ENCODE measurements at regions not wholly inside any gene's neighbourhood (a gene's known extent, or its start where the extent isn't known, plus 50 kb on each side); places are given as distances from the start of the nearest gene placed in this dataset.

DNA sequence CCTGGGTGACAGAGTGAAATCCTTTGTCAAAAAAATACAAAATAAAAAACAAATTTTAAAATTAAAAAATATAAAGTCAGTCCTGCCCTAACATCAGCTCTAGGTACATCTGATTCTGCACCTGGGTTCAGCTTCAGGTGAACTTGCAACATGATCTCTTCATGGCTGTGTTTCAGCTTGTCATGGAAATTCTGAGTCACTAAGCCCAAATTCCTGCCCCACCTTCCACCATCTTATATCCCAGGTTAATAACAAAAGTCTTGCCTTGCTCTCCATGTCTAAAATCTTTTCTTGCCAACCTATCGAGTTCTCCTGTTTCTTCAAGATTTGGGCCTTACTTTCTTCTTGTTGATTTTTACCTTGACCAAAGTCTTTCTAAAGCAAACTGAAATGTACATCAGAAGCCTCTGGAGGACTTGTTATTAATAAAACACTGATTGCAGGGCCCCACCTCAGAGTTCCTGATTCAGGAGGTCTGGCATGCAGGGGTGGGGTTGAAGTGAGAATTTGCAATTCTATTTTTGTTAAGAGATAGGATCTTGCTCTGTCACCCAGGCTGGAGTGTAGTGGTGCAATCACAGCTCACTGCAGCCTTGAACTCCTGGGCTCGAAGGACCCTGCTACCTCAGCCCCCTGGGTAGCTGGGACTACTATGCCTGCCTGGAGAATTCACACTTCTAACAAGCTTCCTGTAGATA, 125.8 kb upstream of the VCX3A start:
- no peak for TF ChIP-seq MYC (IDR thresholded peaks at IDR 0.05; ENCODE audit: low read depth, low read length)
- no peak for TF ChIP-seq POLR2A (IDR thresholded peaks at IDR 0.05; ENCODE audit: extremely low read depth, insufficient read length)
- TF ChIP-seq, protein P1, sequence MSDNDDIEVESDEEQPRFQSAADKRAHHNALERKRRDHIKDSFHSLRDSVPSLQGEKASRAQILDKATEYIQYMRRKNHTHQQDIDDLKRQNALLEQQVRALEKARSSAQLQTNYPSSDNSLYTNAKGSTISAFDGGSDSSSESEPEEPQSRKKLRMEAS (IDR thresholded peaks at IDR 0.05; ENCODE audit: low read depth, low read length), result no peak
- TF ChIP-seq, protein P2, sequence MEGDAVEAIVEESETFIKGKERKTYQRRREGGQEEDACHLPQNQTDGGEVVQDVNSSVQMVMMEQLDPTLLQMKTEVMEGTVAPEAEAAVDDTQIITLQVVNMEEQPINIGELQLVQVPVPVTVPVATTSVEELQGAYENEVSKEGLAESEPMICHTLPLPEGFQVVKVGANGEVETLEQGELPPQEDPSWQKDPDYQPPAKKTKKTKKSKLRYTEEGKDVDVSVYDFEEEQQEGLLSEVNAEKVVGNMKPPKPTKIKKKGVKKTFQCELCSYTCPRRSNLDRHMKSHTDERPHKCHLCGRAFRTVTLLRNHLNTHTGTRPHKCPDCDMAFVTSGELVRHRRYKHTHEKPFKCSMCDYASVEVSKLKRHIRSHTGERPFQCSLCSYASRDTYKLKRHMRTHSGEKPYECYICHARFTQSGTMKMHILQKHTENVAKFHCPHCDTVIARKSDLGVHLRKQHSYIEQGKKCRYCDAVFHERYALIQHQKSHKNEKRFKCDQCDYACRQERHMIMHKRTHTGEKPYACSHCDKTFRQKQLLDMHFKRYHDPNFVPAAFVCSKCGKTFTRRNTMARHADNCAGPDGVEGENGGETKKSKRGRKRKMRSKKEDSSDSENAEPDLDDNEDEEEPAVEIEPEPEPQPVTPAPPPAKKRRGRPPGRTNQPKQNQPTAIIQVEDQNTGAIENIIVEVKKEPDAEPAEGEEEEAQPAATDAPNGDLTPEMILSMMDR (IDR thresholded peaks at IDR 0.05; ENCODE audit: low read depth, low read length), result no peak
- no peak overlapping the region for H3K4me3 ChIP-seq (ENCODE audit: low read depth, low read length)
- no peak for DNase-seq (ENCODE audit: low read depth)

- H3K4me3 ChIP-seq (ENCODE audit: low read depth, low read length), result no peak overlapping the region
- no peak for DNase-seq (ENCODE audit: low read depth)
- TF ChIP-seq POLR2A (IDR thresholded peaks at IDR 0.05; ENCODE audit: extremely low read depth, insufficient read length) (no peak), MYC (IDR thresholded peaks at IDR 0.05; ENCODE audit: low read depth, low read length) (no peak)
- TF ChIP-seq, protein P1 (IDR thresholded peaks at IDR 0.05; ENCODE audit: low read depth, low read length), result no peak
- TF ChIP-seq, protein P2 (IDR thresholded peaks at IDR 0.05; ENCODE audit: low read depth, low read length), result no peak
Observed at GRCh38 chrX:6645216-6645615, 110.3 kb upstream of the VCX3A start.

- TF ChIP-seq, protein P2 (IDR thresholded peaks at IDR 0.05; ENCODE audit: low read depth, low read length), result peak; percentile 28
- no peak for TF ChIP-seq POLR2A (IDR thresholded peaks at IDR 0.05; ENCODE audit: extremely low read depth, insufficient read length)
- DNase-seq (ENCODE audit: low read depth), result peak; percentile 28
- no peak overlapping the region for H3K4me3 ChIP-seq (ENCODE audit: low read depth, low read length)
Observed at GRCh38 chrX:6644411-6644810, 109.5 kb upstream of the VCX3A start.

DNA sequence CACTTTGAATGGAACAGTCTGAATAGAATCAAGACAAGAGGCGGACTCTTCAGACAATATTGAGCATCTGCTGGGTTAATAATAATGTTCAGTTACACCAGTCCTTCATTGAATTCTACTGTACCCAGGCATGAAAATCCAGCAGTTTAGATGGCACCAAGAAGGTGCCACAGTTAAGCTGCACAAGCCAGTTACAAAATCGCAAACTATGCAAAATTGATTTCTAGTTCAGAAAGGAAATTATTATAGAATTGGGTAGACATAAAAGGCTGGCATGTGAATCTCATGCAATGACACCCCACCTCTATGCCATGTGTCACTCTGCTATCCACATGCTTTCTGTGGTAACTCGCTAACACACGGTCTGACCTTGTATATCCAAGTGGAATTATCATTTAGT, 105.8 kb upstream of the VCX3A start:
- no peak for TF ChIP-seq MYC (IDR thresholded peaks at IDR 0.05; ENCODE audit: low read depth, low read length)
- DNase-seq (ENCODE audit: low read depth), result no peak
- H3K4me3 ChIP-seq (ENCODE audit: low read depth, low read length), result no peak overlapping the region

DNA sequence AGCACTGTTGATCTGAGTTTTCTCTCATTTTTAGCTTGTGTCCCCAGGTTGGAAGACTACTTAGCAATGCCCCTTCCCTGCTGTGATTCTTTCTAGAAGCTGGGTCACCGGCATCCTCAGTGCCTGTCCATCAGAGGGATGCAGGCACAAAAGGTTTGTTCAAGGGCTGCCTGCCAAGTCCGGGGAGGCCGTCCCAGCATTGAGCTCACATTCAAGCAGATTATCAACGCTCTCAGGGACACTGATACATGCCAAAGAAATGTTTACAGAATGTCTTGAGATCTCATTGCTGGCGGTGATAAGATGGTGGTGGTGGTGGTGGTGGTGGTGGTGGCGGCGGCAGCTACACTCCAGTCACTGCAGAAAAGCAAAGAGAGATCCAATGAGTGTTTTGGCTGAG, 79.6 kb upstream of the VCX3A start:
- TF ChIP-seq, protein P1 (IDR thresholded peaks at IDR 0.05; ENCODE audit: low read depth, low read length), result no peak
- TF ChIP-seq MYC (IDR thresholded peaks at IDR 0.05; ENCODE audit: low read depth, low read length), result no peak
- TF ChIP-seq, protein P2 (IDR thresholded peaks at IDR 0.05; ENCODE audit: low read depth, low read length), result no peak
- no peak for TF ChIP-seq POLR2A (IDR thresholded peaks at IDR 0.05; ENCODE audit: extremely low read depth, insufficient read length)
- no peak overlapping the region for H3K4me3 ChIP-seq (ENCODE audit: low read depth, low read length)
- no peak for DNase-seq (ENCODE audit: low read depth)

GRCh38 chrX:6599230-6599860, 64.4 kb upstream of the VCX3A start:
- TF ChIP-seq, protein P1 (IDR thresholded peaks at IDR 0.05; ENCODE audit: low read depth, low read length), result no peak
- TF ChIP-seq POLR2A (IDR thresholded peaks at IDR 0.05; ENCODE audit: extremely low read depth, insufficient read length), result no peak
- TF ChIP-seq, protein P2 (IDR thresholded peaks at IDR 0.05; ENCODE audit: low read depth, low read length), result no peak
- no peak for TF ChIP-seq MYC (IDR thresholded peaks at IDR 0.05; ENCODE audit: low read depth, low read length)
- no peak for DNase-seq (ENCODE audit: low read depth)
- no peak overlapping the region for H3K4me3 ChIP-seq (ENCODE audit: low read depth, low read length)

All from NB4 (cell line).